ENCODE measurements at regions not wholly inside any gene's neighbourhood (a gene's known extent, or its start where the extent isn't known, plus 50 kb on each side); places are given as distances from the start of the nearest gene placed in this dataset.

DNA sequence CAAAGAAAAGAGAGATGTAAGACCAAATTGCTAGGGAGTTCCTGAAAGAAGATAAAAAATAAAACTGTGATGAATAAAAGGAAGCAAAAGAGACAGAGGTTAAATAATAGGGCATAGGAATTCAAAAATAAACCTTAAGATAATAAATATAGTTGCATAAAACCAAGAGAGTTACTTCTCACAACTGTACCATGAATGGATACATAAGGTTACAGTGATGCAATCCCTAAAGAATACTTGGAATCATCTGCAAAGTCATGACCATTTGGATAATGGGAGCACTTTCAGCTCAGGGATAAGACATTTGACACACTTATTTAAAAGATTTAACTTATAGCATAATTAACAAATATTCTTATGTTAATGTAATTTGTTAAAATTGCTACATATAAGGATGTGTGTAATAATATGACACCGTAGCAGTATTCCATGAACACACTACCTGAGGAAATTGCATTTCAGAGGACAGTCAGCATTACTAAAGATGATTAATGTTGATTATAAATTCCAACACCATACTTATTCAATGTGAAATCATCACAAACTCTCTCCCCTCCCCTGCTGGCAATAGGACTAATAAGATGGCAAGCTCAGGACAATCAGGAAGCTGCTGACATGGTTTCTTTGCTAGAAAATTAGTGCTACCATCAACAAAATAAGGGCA, 202.1 kb upstream of the AKR1E2 start:
- H3K27me3 ChIP-seq, result no peaks in the 10 kb centered on the region
- H3K27ac ChIP-seq, result no peak overlapping the region
- H3K4me3 ChIP-seq, result no peak overlapping the region
- no peaks in the 10 kb centered on the region for H3K4me1 ChIP-seq
- no peaks in the 10 kb centered on the region for H3K36me3 ChIP-seq
- no peak for TF ChIP-seq EP300 (IDR thresholded peaks at IDR 0.05)
- no peak for TF ChIP-seq POLR2A (IDR thresholded peaks at IDR 0.05)
- TF ChIP-seq POLR2AphosphoS5 (IDR thresholded peaks at IDR 0.05), result no peak
- TF ChIP-seq, protein P1, sequence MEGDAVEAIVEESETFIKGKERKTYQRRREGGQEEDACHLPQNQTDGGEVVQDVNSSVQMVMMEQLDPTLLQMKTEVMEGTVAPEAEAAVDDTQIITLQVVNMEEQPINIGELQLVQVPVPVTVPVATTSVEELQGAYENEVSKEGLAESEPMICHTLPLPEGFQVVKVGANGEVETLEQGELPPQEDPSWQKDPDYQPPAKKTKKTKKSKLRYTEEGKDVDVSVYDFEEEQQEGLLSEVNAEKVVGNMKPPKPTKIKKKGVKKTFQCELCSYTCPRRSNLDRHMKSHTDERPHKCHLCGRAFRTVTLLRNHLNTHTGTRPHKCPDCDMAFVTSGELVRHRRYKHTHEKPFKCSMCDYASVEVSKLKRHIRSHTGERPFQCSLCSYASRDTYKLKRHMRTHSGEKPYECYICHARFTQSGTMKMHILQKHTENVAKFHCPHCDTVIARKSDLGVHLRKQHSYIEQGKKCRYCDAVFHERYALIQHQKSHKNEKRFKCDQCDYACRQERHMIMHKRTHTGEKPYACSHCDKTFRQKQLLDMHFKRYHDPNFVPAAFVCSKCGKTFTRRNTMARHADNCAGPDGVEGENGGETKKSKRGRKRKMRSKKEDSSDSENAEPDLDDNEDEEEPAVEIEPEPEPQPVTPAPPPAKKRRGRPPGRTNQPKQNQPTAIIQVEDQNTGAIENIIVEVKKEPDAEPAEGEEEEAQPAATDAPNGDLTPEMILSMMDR (IDR thresholded peaks at IDR 0.05), result no peak
- no peaks in the 10 kb centered on the region for H3K9me3 ChIP-seq
- no peak for DNase-seq (ENCODE audit: low spot score in 2 of 2)
- WGBS, result 94% methylated on average over 1 of the region's 1 CpG

DNA sequence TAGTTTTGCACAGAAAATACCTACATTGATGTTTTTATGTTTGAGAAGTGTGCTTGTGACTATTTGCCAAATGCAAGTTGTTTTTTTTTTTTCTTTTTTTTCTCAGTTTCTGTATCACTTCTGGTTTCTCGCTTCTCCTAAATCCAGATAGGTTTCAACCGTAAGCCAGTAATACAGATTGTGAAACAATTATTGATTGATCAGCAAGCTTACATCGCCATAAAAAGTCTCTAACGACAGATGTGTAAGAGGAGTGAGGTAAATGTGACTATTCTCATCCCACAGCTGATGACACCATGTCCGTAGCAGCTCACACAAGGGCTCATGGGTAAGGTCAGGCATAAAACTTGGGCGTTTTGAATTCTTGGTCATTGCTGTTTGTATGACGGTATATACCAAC, 202.8 kb upstream of the AKR1E2 start:
- no peak overlapping the region for H3K4me3 ChIP-seq
- H3K4me1 ChIP-seq, result no peaks in the 10 kb centered on the region
- H3K36me3 ChIP-seq, result no peaks in the 10 kb centered on the region
- no peak for DNase-seq (ENCODE audit: low spot score in 2 of 2)
- no peaks in the 10 kb centered on the region for H3K9me3 ChIP-seq
- no peak overlapping the region for H3K27ac ChIP-seq
- WGBS, result 94% methylated on average over 7 of the region's 7 CpGs
- H3K27me3 ChIP-seq, result no peaks in the 10 kb centered on the region
- TF ChIP-seq, protein P1 (IDR thresholded peaks at IDR 0.05), result no peak
- TF ChIP-seq EP300 (IDR thresholded peaks at IDR 0.05), result no peak
- no peak for TF ChIP-seq POLR2AphosphoS5 (IDR thresholded peaks at IDR 0.05)
- TF ChIP-seq POLR2A (IDR thresholded peaks at IDR 0.05), result no peak

DNA sequence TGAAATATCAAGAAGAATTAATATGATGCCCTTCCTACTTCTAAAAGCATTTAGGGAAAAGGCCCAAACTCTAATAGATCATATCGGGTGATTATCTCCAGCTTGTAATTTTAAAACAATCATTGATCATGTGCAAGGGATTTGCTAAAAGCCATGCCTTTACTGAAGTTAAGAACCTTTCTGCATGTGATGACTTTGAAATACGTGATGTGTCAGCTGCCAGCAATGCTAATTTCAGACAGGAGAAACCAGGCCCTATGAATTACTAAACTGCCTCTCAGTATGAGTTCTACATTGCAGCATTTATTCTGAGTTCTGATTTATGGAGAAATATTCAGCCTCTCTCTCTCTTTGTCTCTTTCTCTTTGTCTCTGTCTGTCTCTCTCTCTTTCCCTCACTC, 203.6 kb upstream of the AKR1E2 start:
- no peaks in the 10 kb centered on the region for H3K9me3 ChIP-seq
- WGBS, result 86% methylated on average over 2 of the region's 2 CpGs
- no peaks in the 10 kb centered on the region for H3K27me3 ChIP-seq
- H3K4me1 ChIP-seq, result no peaks in the 10 kb centered on the region
- H3K4me3 ChIP-seq, result no peak overlapping the region
- DNase-seq (ENCODE audit: low spot score in 2 of 2), result no peak
- H3K36me3 ChIP-seq, result no peaks in the 10 kb centered on the region
- no peak overlapping the region for H3K27ac ChIP-seq
- no peak for TF ChIP-seq POLR2AphosphoS5 (IDR thresholded peaks at IDR 0.05)
- no peak for TF ChIP-seq EP300 (IDR thresholded peaks at IDR 0.05)
- no peak for TF ChIP-seq POLR2A (IDR thresholded peaks at IDR 0.05)
- TF ChIP-seq, protein P1 (IDR thresholded peaks at IDR 0.05), result no peak

DNA sequence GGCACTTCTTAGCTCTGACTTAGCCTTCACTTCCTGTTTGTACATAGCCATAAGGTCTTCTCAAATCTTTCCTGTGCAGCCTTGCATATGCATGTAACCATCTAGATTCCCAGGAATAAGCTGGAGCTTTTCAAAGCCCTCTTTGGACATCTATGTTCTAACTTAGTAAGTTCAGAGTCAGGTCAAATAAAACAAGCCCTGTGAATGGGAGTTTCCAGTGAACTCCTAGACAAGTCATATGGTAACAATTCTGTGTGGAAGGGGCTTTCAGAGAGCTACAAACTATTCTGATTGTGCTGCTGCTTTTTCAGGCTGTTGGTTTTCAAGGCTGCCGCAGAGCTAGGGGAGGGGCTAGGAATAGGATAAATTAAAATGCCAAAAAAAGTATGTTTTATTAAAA, 208.4 kb upstream of the AKR1E2 start:
- H3K27ac ChIP-seq, result no peak overlapping the region
- no peaks in the 10 kb centered on the region for H3K36me3 ChIP-seq
- H3K27me3 ChIP-seq, result no peaks in the 10 kb centered on the region
- H3K4me3 ChIP-seq, result no peak overlapping the region
- no peaks in the 10 kb centered on the region for H3K9me3 ChIP-seq
- no peak for DNase-seq (ENCODE audit: low spot score in 2 of 2)
- TF ChIP-seq, protein P1 (IDR thresholded peaks at IDR 0.05), result no peak
- TF ChIP-seq POLR2A (IDR thresholded peaks at IDR 0.05) (no peak), EP300 (IDR thresholded peaks at IDR 0.05) (no peak), POLR2AphosphoS5 (IDR thresholded peaks at IDR 0.05) (no peak)
- 85% methylated on average over 1 of the region's 1 CpG for WGBS
- H3K4me1 ChIP-seq, result no peaks in the 10 kb centered on the region

DNA sequence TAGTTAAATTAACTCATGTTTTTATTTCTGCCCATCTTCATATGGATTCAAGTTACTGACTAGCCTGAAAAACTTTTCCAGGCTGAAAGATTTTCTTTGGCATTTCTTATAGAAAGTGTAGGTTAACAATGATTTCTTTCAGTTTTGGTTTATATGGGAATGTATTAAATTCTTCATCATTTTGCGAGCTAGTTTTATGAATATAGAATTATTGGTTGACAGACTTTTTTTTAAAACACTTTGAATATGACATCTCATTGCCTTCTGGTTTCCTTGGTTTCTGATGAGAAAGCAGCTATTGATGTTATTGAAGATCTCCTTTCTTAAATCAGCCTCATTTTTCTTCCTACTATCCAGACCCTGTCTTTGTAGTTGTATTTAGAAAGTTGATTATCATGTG, 211.0 kb upstream of the AKR1E2 start:
- no peak overlapping the region for H3K27ac ChIP-seq
- TF ChIP-seq, protein P1 (IDR thresholded peaks at IDR 0.05), result no peak
- TF ChIP-seq POLR2A (IDR thresholded peaks at IDR 0.05) (no peak), POLR2AphosphoS5 (IDR thresholded peaks at IDR 0.05) (no peak), EP300 (IDR thresholded peaks at IDR 0.05) (no peak)
- WGBS, result 97% methylated on average over 1 of the region's 1 CpG
- no peak for DNase-seq (ENCODE audit: low spot score in 2 of 2)
- H3K9me3 ChIP-seq, result no peaks in the 10 kb centered on the region
- H3K4me1 ChIP-seq, result no peaks in the 10 kb centered on the region
- H3K4me3 ChIP-seq, result no peak overlapping the region
- no peaks in the 10 kb centered on the region for H3K36me3 ChIP-seq
- no peaks in the 10 kb centered on the region for H3K27me3 ChIP-seq
